HG03095 (cell line): ENCODE measurements at regions not wholly inside any gene's neighbourhood (a gene's known extent, or its start where the extent isn't known, plus 50 kb on each side); places are given as distances from the start of the nearest gene placed in this dataset.
"Not testable (repeated sequence)": the region's sequence is repeated elsewhere in the genome, so short reads cannot be mapped to it uniquely, and the experiment has no call there.

ENCODE experiments used
- ATAC-seq: cut with Tn5 transposase; IDR thresholded peaks from one replicate; pipeline ENCODE4 v1.9.1; 2021; ENCODE audit warnings: moderate library complexity; ENCODE audit not compliant: unreplicated experiment

- no peak for ATAC-seq
Measured at GRCh38 chr7:94173436-94173835, 169.3 kb upstream of the BET1 start.

- no peak for ATAC-seq
Measured at GRCh38 chr7:94174375-94174774, 170.2 kb upstream of the BET1 start.

- ATAC-seq, result no peak
Measured at GRCh38 chr7:94174956-94175355, 170.8 kb upstream of the BET1 start.

- no peak for ATAC-seq
Measured at GRCh38 chr7:94176694-94177200, 172.6 kb upstream of the BET1 start.

GRCh38 chr7:94177441-94177840, 173.3 kb upstream of the BET1 start:
- no peak for ATAC-seq

- ATAC-seq, result peak; percentile 96
Measured at GRCh38 chr7:94178230-94178629, 174.1 kb upstream of the BET1 start.

GRCh38 chr7:94179466-94179865, 175.3 kb upstream of the BET1 start:
- no peak for ATAC-seq

GRCh38 chr7:94182066-94182465, 177.9 kb upstream of the BET1 start:
- ATAC-seq, result no peak

GRCh38 chr7:94182721-94183120, 178.6 kb upstream of the BET1 start:
- ATAC-seq, result no peak

- no peak for ATAC-seq
Measured at GRCh38 chr7:94183289-94183749, 179.2 kb upstream of the BET1 start.

- ATAC-seq, result no peak
Measured at GRCh38 chr7:94183891-94184290, 179.7 kb upstream of the BET1 start.

GRCh38 chr7:94188350-94188749, 184.2 kb upstream of the BET1 start:
- ATAC-seq, result no peak

- no peak for ATAC-seq
Measured at GRCh38 chr7:94190599-94191061, 186.5 kb upstream of the BET1 start.

GRCh38 chr7:94194426-94194825, 190.3 kb upstream of the BET1 start:
- not testable (repeated sequence) for ATAC-seq

GRCh38 chr7:94195201-94195600, 191.0 kb upstream of the BET1 start:
- no peak for ATAC-seq

GRCh38 chr7:94195813-94196212, 191.7 kb upstream of the BET1 start:
- ATAC-seq, result no peak

GRCh38 chr7:94205529-94205928, 189.2 kb upstream of the COL1A2 start:
- ATAC-seq, result no peak

GRCh38 chr7:94206295-94206694, 188.4 kb upstream of the COL1A2 start:
- ATAC-seq, result no peak

- no peak for ATAC-seq
Measured at GRCh38 chr7:94212160-94212559, 182.5 kb upstream of the COL1A2 start.

- no peak for ATAC-seq
Measured at GRCh38 chr7:94216944-94217461, 177.7 kb upstream of the COL1A2 start.

GRCh38 chr7:94217766-94218165, 176.9 kb upstream of the COL1A2 start:
- no peak for ATAC-seq

GRCh38 chr7:94222516-94222915, 172.2 kb upstream of the COL1A2 start:
- no peak for ATAC-seq
